Right lobe of liver (tissue), 6 donors: ENCODE measurements at regions not wholly inside any gene's neighbourhood (a gene's known extent, or its start where the extent isn't known, plus 50 kb on each side); places are given as distances from the start of the nearest gene placed in this dataset.
"Not testable (repeated sequence)": the region's sequence is repeated elsewhere in the genome, so short reads cannot be mapped to it uniquely, and the experiment has no call there.

Source experiments
- ATAC-seq, 4 donors: fragments of 200-7000 bp; cut with Tn5 transposase; one replicate each; pipeline ENCODE4 v1.9.1; 2020; ENCODE audit warnings: mild to moderate bottlenecking in 4 of 4, moderate library complexity in 4 of 4
- DNase-seq, 3 donors: peaks; one replicate each; pipeline ENCODE4 v3.0.0-alpha.2; 2020
- H3K27ac ChIP-seq, 3 donors: fragments of 200-600 bp; one replicate each; pipeline ENCODE4 v1.8.0; 2022
- H3K27me3 ChIP-seq, 2 donors: fragments of 200-600 bp; one replicate each; pipeline ENCODE4 v1.8.0; 2022
- H3K36me3 ChIP-seq, 4 donors: fragments of 200-600 bp; sonication (generic) in 1 of 4; one replicate each; pipeline versions ENCODE4 v1.5.1 to v1.8.0; 2017 to 2022; ENCODE audit warnings: control low read depth in 1 of 4
- H3K4me1 ChIP-seq, 4 donors: fragments of 200-600 bp; sonication (generic) in 1 of 4; one replicate each; pipeline versions ENCODE4 v1.5.1 to v1.8.0; 2017 to 2022; ENCODE audit warnings: control low read depth in 1 of 4
- H3K4me3 ChIP-seq, 3 donors: fragments of 200-600 bp; one replicate each; pipeline ENCODE4 v1.8.0; 2022
- H3K9me3 ChIP-seq, 4 donors: fragments of 200-600 bp; sonication (generic) in 1 of 4; one replicate each; pipeline versions ENCODE4 v1.5.1 to v1.8.0; 2017 to 2022; ENCODE audit warnings: control low read depth in 1 of 4
- POLR2A ChIP-seq: fragments of 450-650 bp; IDR thresholded peaks from one replicate; pipeline ENCODE4 v1.6.1; 2017; ENCODE audit warnings: antibody characterized with exemption, mild to moderate bottlenecking
- WGBS: methylation state at CpG from one replicate; pipeline ENCODE4 v1.1.6; 2018; ENCODE audit warnings: low coverage, low lambda C conversion rate; ENCODE audit not compliant: insufficient coverage; ENCODE audit errors: missing lambda C conversion rate; 5-methylcytosine and 5-hydroxymethylcytosine counted together
- intact Hi-C, 2 donors: fragments of 100-400 bp; cut with DNase I; formaldehyde crosslinking; loops; one replicate each; pipeline versions ENCODE4 v1.11.2 to v1.14.1; 2022
- TF ChIP-seq, protein P1 (sequence below), 4 donors: fragments of 200-600 bp in 3 of 4; fragments of 450-650 bp in 1 of 4; IDR thresholded peaks; one replicate each; pipeline versions ENCODE4 v1.5.1 to v1.8.0; 2016 to 2022; ENCODE audit warnings: antibody characterized with exemption in 4 of 4, mild to moderate bottlenecking in 2 of 4
- donor health status: DM: no; HTN: yes; CAD: no.
- donor health status: DM: no; HTN: no; CAD: no.
- donor health status: DM: no; HTN: no; CAD: no.
- donor health status: DM: no; HTN: yes; CAD: no.
- donor health status: DM: no; HTN: yes; CAD: no.

- no peak for TF ChIP-seq POLR2A
- no peak overlapping the region for H3K27ac ChIP-seq
- intact Hi-C loops, result no loop called here
- no peaks in the 10 kb centered on the region for H3K27me3 ChIP-seq
- no peak for ATAC-seq
- no peaks in the 10 kb centered on the region for H3K4me1 ChIP-seq
- no peaks in the 10 kb centered on the region for H3K9me3 ChIP-seq
- H3K36me3 ChIP-seq, result no peaks in the 10 kb centered on the region
- no peak overlapping the region for H3K4me3 ChIP-seq
- DNase-seq, result no peak
- 41% methylated on average over 2 of the region's 3 CpGs for WGBS
Observed at GRCh38 chr20:39705032-39705431, 742.9 kb downstream of the DHX35 start.

DNA sequence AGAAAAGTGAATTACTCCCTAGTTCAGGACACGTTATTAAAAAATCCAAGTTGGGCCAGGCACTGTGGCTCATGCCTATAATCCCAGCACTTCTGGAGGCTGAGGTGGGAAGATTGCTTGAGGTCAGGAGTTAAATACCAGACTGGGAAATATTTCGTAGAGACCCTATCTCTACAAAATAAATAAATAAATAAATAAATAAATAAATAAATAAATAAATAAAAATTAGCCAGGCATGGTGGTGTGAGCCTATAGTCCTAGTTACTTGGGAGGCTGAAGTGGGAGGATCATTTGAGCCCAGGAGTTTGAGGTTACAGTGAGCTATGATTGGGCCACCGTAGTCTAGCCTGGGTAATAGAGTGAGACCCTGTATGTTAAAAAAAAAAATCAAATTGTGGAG is 741.2 kb downstream of the DHX35 start:
- DNase-seq, ATAC-seq: not testable (repeated sequence)
- WGBS, result 63% methylated on average over 3 of the region's 3 CpGs

DNA sequence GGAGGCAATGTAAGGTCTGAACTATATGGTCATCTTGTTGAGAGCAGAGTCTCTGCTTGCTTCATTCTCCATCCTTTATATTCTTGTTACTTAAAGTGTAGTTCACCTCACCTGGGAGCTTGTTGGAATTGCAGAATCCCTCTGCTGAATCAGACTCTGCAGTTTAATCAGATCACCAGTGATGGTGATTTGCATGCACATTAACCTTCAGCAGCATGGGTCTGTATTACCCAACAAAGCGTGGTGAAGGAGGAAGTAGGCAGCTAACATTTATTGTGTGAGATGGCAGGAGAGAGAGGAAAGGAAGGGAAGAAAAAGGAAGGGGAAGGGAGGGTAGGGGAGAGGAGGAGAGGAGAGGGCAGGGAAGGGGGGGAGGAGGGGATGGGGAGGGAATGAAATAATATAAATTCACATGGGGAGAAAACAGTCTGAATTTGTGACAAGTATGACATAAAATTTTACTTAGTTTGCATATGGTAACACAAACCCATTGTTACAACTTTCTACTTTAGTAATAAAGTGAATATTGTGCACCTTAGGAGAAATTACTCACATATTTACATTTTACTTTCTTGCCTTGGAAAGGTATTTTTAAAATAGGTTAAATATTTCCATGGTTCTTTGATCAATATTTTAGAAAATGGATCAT is 740.7 kb downstream of the DHX35 start:
- Histone ChIP-seq H3K4me1 (no peaks in the 10 kb centered on the region), H3K9me3 (no peaks in the 10 kb centered on the region), H3K36me3 (no peaks in the 10 kb centered on the region), H3K27ac (no peak overlapping the region), H3K4me3 (no peak overlapping the region), H3K27me3 (no peaks in the 10 kb centered on the region)
- WGBS, result 44% methylated on average over 1 of the region's 1 CpG
- ATAC-seq (no peak), DNase-seq (no peak)
- intact Hi-C loops, result no loop called here
- TF ChIP-seq, protein P1, sequence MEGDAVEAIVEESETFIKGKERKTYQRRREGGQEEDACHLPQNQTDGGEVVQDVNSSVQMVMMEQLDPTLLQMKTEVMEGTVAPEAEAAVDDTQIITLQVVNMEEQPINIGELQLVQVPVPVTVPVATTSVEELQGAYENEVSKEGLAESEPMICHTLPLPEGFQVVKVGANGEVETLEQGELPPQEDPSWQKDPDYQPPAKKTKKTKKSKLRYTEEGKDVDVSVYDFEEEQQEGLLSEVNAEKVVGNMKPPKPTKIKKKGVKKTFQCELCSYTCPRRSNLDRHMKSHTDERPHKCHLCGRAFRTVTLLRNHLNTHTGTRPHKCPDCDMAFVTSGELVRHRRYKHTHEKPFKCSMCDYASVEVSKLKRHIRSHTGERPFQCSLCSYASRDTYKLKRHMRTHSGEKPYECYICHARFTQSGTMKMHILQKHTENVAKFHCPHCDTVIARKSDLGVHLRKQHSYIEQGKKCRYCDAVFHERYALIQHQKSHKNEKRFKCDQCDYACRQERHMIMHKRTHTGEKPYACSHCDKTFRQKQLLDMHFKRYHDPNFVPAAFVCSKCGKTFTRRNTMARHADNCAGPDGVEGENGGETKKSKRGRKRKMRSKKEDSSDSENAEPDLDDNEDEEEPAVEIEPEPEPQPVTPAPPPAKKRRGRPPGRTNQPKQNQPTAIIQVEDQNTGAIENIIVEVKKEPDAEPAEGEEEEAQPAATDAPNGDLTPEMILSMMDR (IDR thresholded peaks at IDR 0.05), result no peak
- TF ChIP-seq POLR2A, result no peak

More for the DNA sequence above, 741.2 kb downstream of the DHX35 start:
- H3K4me3 ChIP-seq, H3K9me3 ChIP-seq, H3K27ac ChIP-seq, H3K4me1 ChIP-seq, H3K36me3 ChIP-seq, intact Hi-C loops, H3K27me3 ChIP-seq: not testable (repeated sequence)

- TF ChIP-seq, protein P1 (IDR thresholded peaks at IDR 0.05), result no peak
- no peak for TF ChIP-seq POLR2A
- H3K27ac ChIP-seq, result no peak overlapping the region
- H3K4me1 ChIP-seq, result no peaks in the 10 kb centered on the region
- no peak for ATAC-seq
- 73% methylated on average over 3 of the region's 3 CpGs for WGBS
- DNase-seq, result no peak
- H3K27me3 ChIP-seq, result no peaks in the 10 kb centered on the region
- H3K9me3 ChIP-seq, result no peaks in the 10 kb centered on the region
- H3K36me3 ChIP-seq, result no peaks in the 10 kb centered on the region
- intact Hi-C loops, result no loop called here
- H3K4me3 ChIP-seq, result no peak overlapping the region
Observed at GRCh38 chr20:39700528-39700927, 738.4 kb downstream of the DHX35 start.

GRCh38 chr20:39699166-39699725 is 737.1 kb downstream of the DHX35 start:
- 70% methylated on average over 2 of the region's 2 CpGs for WGBS
- intact Hi-C loops, result no loop called here
- H3K4me3 ChIP-seq, result no peak overlapping the region
- H3K4me1 ChIP-seq, result no peaks in the 10 kb centered on the region
- TF ChIP-seq POLR2A, result no peak
- TF ChIP-seq, protein P1 (IDR thresholded peaks at IDR 0.05), result no peak
- H3K9me3 ChIP-seq, result no peaks in the 10 kb centered on the region
- no peak overlapping the region for H3K27ac ChIP-seq
- DNase-seq, result no peak
- ATAC-seq, result no peak
- no peaks in the 10 kb centered on the region for H3K36me3 ChIP-seq
- H3K27me3 ChIP-seq, result no peaks in the 10 kb centered on the region
